OCI-LY3 (cell line): ENCODE measurements at regions not wholly inside any gene's neighbourhood (a gene's known extent, or its start where the extent isn't known, plus 50 kb on each side); places are given as distances from the start of the nearest gene placed in this dataset.

Source experiments
- CTCF ChIP-seq: fragments of 200-600, 300-600 bp; sonication (generic); IDR thresholded peaks from 2 replicates; pipeline ENCODE4 v1.5.1; 2014; ENCODE audit warnings: antibody characterized with exemption, low read length, low read depth
- EZH2phosphoT487 ChIP-seq: fragments of 200-600 bp; shearing (Covaris generic); IDR thresholded peaks from 2 replicates; pipeline ENCODE4 v1.6.1; 2018; ENCODE audit warnings: antibody characterized with exemption, mixed run types, low read depth

DNA sequence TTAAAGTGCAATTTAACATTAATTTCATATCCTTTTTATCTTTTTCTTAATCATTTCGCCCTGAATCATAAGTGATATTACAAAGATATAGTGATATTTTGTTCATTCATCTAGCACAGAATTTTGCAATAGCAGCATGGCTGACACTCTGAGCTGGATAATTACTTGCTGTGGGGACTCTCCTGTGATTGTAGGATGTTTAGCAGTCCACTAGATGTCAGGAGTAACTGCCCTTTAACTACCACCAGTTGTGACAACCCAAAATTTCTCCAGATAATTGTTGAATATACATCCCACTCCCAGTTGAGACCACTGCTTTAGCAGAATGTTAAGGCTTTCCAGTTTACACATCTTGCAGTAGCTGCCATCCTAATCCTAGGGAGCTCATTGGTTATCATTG, 196.8 kb upstream of the MBNL1 start:
- TF ChIP-seq CTCF (peak; percentile 85), EZH2phosphoT487 (no peak)
